Mammary epithelial cell (primary cell): ENCODE measurements at regions not wholly inside any gene's neighbourhood (a gene's known extent, or its start where the extent isn't known, plus 50 kb on each side); places are given as distances from the start of the nearest gene placed in this dataset.

Experiments used
- EZH2 ChIP-seq: IDR thresholded peaks from 2 replicates; pipeline ENCODE4 v1.6.1; 2012; ENCODE audit warnings: low read length, inconsistent platforms, borderline replicate concordance
- TF ChIP-seq, protein P1 (sequence below), 2 donors: IDR thresholded peaks in 1 of 2; conservative IDR thresholded peaks in 1 of 2; 2 replicates each; pipeline ENCODE4 v1.5.1; 2011 to 2012; ENCODE audit warnings: inconsistent platforms in 2 of 2, low read length in 2 of 2, mild to moderate bottlenecking in 2 of 2, control low read depth in 1 of 2, low read depth in 1 of 2; ENCODE audit not compliant: insufficient read depth in 1 of 2; ENCODE audit errors: extremely low read depth in 1 of 2

DNA sequence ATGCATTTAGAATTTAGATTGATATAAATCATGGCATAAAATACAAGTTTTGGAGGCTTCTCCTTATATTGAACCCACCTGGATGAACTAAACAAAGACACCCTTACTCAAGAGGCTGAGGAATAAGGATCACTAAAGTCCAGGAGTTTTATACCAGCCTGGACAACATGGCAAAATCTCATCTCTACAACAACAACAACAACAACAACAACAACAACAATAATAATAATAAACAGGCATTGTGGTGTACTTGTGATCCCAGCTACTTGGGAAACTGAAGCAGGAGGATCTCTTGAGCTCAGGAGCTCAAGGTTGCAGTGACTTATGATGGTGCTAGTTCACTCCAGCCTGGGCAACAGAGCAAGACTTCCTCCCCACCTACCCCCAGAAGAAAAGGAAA lies 558.0 kb downstream of the TOX3 start:
- TF ChIP-seq, protein P1, sequence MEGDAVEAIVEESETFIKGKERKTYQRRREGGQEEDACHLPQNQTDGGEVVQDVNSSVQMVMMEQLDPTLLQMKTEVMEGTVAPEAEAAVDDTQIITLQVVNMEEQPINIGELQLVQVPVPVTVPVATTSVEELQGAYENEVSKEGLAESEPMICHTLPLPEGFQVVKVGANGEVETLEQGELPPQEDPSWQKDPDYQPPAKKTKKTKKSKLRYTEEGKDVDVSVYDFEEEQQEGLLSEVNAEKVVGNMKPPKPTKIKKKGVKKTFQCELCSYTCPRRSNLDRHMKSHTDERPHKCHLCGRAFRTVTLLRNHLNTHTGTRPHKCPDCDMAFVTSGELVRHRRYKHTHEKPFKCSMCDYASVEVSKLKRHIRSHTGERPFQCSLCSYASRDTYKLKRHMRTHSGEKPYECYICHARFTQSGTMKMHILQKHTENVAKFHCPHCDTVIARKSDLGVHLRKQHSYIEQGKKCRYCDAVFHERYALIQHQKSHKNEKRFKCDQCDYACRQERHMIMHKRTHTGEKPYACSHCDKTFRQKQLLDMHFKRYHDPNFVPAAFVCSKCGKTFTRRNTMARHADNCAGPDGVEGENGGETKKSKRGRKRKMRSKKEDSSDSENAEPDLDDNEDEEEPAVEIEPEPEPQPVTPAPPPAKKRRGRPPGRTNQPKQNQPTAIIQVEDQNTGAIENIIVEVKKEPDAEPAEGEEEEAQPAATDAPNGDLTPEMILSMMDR (conservative IDR thresholded peaks at IDR 0.05 in 1 of 2, IDR thresholded peaks at IDR 0.05 in 1 of 2; ENCODE audit: extremely low read depth in 1 of 2, insufficient read depth in 1 of 2, low read depth in 1 of 2, low read length in 2 of 2): no peak
- no peak for TF ChIP-seq EZH2
